GM21825 (cell line): ENCODE measurements at regions not wholly inside any gene's neighbourhood (a gene's known extent, or its start where the extent isn't known, plus 50 kb on each side); places are given as distances from the start of the nearest gene placed in this dataset.
"Not testable (repeated sequence)": the region's sequence is repeated elsewhere in the genome, so short reads cannot be mapped to it uniquely, and the experiment has no call there.

Experiments
- ATAC-seq: cut with Tn5 transposase; IDR thresholded peaks from one replicate; pipeline ENCODE4 v1.9.1; 2021; ENCODE audit warnings: mild to moderate bottlenecking, moderate library complexity; ENCODE audit not compliant: unreplicated experiment

- ATAC-seq = no peak
Observed at GRCh38 chr7:131038153-131038552, 289.5 kb upstream of the MKLN1 start.

GRCh38 chr7:131039355-131039762, 288.3 kb upstream of the MKLN1 start:
- no peak for ATAC-seq

- ATAC-seq = no peak
Observed at GRCh38 chr7:131039836-131040235, 287.8 kb upstream of the MKLN1 start.

GRCh38 chr7:131040467-131040932, 287.2 kb upstream of the MKLN1 start:
- ATAC-seq = peak; percentile 67

GRCh38 chr7:131041012-131041695, 286.5 kb upstream of the MKLN1 start:
- ATAC-seq = not testable (repeated sequence)

- no peak for ATAC-seq
Observed at GRCh38 chr7:131042269-131043160, 285.2 kb upstream of the MKLN1 start.

GRCh38 chr7:131045526-131045925, 282.1 kb upstream of the MKLN1 start:
- ATAC-seq = no peak

GRCh38 chr7:131046246-131046645, 281.4 kb upstream of the MKLN1 start:
- ATAC-seq = no peak

GRCh38 chr7:131047651-131048304, 279.9 kb upstream of the MKLN1 start:
- ATAC-seq = no peak

GRCh38 chr7:131051304-131051703, 276.4 kb upstream of the MKLN1 start:
- ATAC-seq = no peak

GRCh38 chr7:131052285-131052904, 275.3 kb upstream of the MKLN1 start:
- no peak for ATAC-seq

- no peak for ATAC-seq
Observed at GRCh38 chr7:131056007-131056406, 271.7 kb upstream of the MKLN1 start.

- ATAC-seq = peak; percentile 76
Observed at GRCh38 chr7:131057015-131057793, 270.5 kb upstream of the MKLN1 start.

GRCh38 chr7:131057794-131058070, 269.9 kb upstream of the MKLN1 start:
- peak; percentile 33 for ATAC-seq

GRCh38 chr7:131058561-131059288, 269.0 kb upstream of the MKLN1 start:
- not testable (repeated sequence) for ATAC-seq

GRCh38 chr7:131059401-131059800, 268.3 kb upstream of the MKLN1 start:
- ATAC-seq = not testable (repeated sequence)

- no peak for ATAC-seq
Observed at GRCh38 chr7:131061158-131061557, 266.5 kb upstream of the MKLN1 start.

GRCh38 chr7:131061818-131062217, 265.9 kb upstream of the MKLN1 start:
- ATAC-seq = no peak

GRCh38 chr7:131066635-131067034, 261.0 kb upstream of the MKLN1 start:
- ATAC-seq = no peak

- no peak for ATAC-seq
Observed at GRCh38 chr7:131067220-131067619, 260.5 kb upstream of the MKLN1 start.
